Muscle of leg (tissue), 3 donors: ENCODE measurements at regions not wholly inside any gene's neighbourhood (a gene's known extent, or its start where the extent isn't known, plus 50 kb on each side); places are given as distances from the start of the nearest gene placed in this dataset.

ENCODE experiments used
- DNase-seq: peaks from one replicate; pipeline ENCODE4 v3.0.0; 2013
- H3K27ac ChIP-seq: one replicate; pipeline ENCODE4 v1.5.1; 2013; ENCODE audit warnings: mild to moderate bottlenecking, low read length, control low read depth
- H3K27me3 ChIP-seq: one replicate; pipeline ENCODE4 v1.6.1; 2013; ENCODE audit warnings: low read length; ENCODE audit not compliant: control insufficient read depth, insufficient read depth
- H3K36me3 ChIP-seq: one replicate; pipeline ENCODE4 v1.6.1; 2013; ENCODE audit warnings: low read length; ENCODE audit not compliant: control insufficient read depth, insufficient read depth
- H3K4me1 ChIP-seq: one replicate; pipeline ENCODE4 v1.6.1; 2013; ENCODE audit warnings: low read length; ENCODE audit not compliant: control insufficient read depth, insufficient read depth
- H3K4me3 ChIP-seq: one replicate; pipeline ENCODE4 v1.5.1; 2013; ENCODE audit warnings: low read length, control low read depth
- H3K9me3 ChIP-seq: replicated peaks from 2 replicates; pipeline ENCODE4 v1.6.1; 2013; ENCODE audit warnings: low read depth, low read length; ENCODE audit not compliant: control insufficient read depth
- WGBS: methylation state at CpG from one replicate; pipeline ENCODE4 v1.1.5; 2013; ENCODE audit warnings: missing lambda C conversion rate; ENCODE audit not compliant: insufficient coverage; 5-methylcytosine and 5-hydroxymethylcytosine counted together

GRCh38 chr13:55307909-55308308, 1832.8 kb upstream of the PRR20A start:
- H3K27me3 ChIP-seq, result no peaks in the 10 kb centered on the region
- WGBS, result no CpG with 5 or more reads among the region's 3 CpGs

GRCh38 chr13:55341891-55342290, 1798.8 kb upstream of the PRR20A start:
- H3K9me3 ChIP-seq, result no peaks in the 10 kb centered on the region
- DNase-seq, result no peak
- no peaks in the 10 kb centered on the region for H3K4me1 ChIP-seq
- no peak overlapping the region for H3K27ac ChIP-seq
- H3K27me3 ChIP-seq, result no peaks in the 10 kb centered on the region
- no peak overlapping the region for H3K4me3 ChIP-seq
- WGBS, result 93% methylated on average over 3 of the region's 3 CpGs
- H3K36me3 ChIP-seq, result no peaks in the 10 kb centered on the region

More at GRCh38 chr13:55307909-55308308, 1832.8 kb upstream of the PRR20A start:
- DNase-seq, result no peak
- Histone ChIP-seq H3K27ac (no peak overlapping the region), H3K4me1 (no peaks in the 10 kb centered on the region), H3K4me3 (no peak overlapping the region), H3K9me3 (no peaks in the 10 kb centered on the region), H3K36me3 (no peaks in the 10 kb centered on the region)

GRCh38 chr13:55345224-55345623, 1795.5 kb upstream of the PRR20A start:
- H3K27me3 ChIP-seq, result no peaks in the 10 kb centered on the region
- DNase-seq, result no peak
- no peaks in the 10 kb centered on the region for H3K4me1 ChIP-seq
- H3K9me3 ChIP-seq, result no peaks in the 10 kb centered on the region
- no peaks in the 10 kb centered on the region for H3K36me3 ChIP-seq
- WGBS, result no CpG with 5 or more reads among the region's 4 CpGs
- no peak overlapping the region for H3K4me3 ChIP-seq
- H3K27ac ChIP-seq, result no peak overlapping the region

GRCh38 chr13:55347528-55347927, 1793.2 kb upstream of the PRR20A start:
- no peaks in the 10 kb centered on the region for H3K4me1 ChIP-seq
- WGBS, result 90% methylated on average over 3 of the region's 3 CpGs

GRCh38 chr13:55359067-55359466, 1781.7 kb upstream of the PRR20A start:
- H3K9me3 ChIP-seq, result no peaks in the 10 kb centered on the region
- WGBS, result no CpG with 5 or more reads among the region's 1 CpG
- no peaks in the 10 kb centered on the region for H3K36me3 ChIP-seq
- H3K27ac ChIP-seq, result no peak overlapping the region
- no peak for DNase-seq
- no peaks in the 10 kb centered on the region for H3K4me1 ChIP-seq
- H3K4me3 ChIP-seq, result no peak overlapping the region
- H3K27me3 ChIP-seq, result no peaks in the 10 kb centered on the region

More at GRCh38 chr13:55347528-55347927, 1793.2 kb upstream of the PRR20A start:
- Histone ChIP-seq H3K27me3 (no peaks in the 10 kb centered on the region), H3K9me3 (no peaks in the 10 kb centered on the region), H3K4me3 (no peak overlapping the region), H3K27ac (no peak overlapping the region), H3K36me3 (no peaks in the 10 kb centered on the region)
- DNase-seq, result no peak

- DNase-seq, result no peak
- Histone ChIP-seq H3K36me3 (no peaks in the 10 kb centered on the region), H3K9me3 (no peaks in the 10 kb centered on the region), H3K4me1 (no peaks in the 10 kb centered on the region), H3K4me3 (no peak overlapping the region), H3K27me3 (no peaks in the 10 kb centered on the region), H3K27ac (no peak overlapping the region)
These were observed 1779.6 kb upstream of the PRR20A start for GRCh38 chr13:55361141-55361540.

GRCh38 chr13:55366676-55367075, 1774.0 kb upstream of the PRR20A start:
- no peaks in the 10 kb centered on the region for H3K36me3 ChIP-seq
- no peak for DNase-seq
- H3K4me1 ChIP-seq, result no peaks in the 10 kb centered on the region
- H3K4me3 ChIP-seq, result no peak overlapping the region
- H3K27me3 ChIP-seq, result no peaks in the 10 kb centered on the region
- no peaks in the 10 kb centered on the region for H3K9me3 ChIP-seq
- no peak overlapping the region for H3K27ac ChIP-seq
- no CpG with 5 or more reads among the region's 3 CpGs for WGBS

- Histone ChIP-seq H3K4me3 (no peak overlapping the region), H3K9me3 (peaks cover 4% of the 10 kb centered on the region), H3K27me3 (no peaks in the 10 kb centered on the region), H3K36me3 (no peaks in the 10 kb centered on the region), H3K27ac (no peak overlapping the region), H3K4me1 (no peaks in the 10 kb centered on the region)
- no CpG with 5 or more reads among the region's 3 CpGs for WGBS
- DNase-seq, result no peak
These were observed 1746.2 kb upstream of the PRR20A start for GRCh38 chr13:55394470-55394869.

GRCh38 chr13:55402870-55403269, 1737.8 kb upstream of the PRR20A start:
- Histone ChIP-seq H3K36me3 (no peaks in the 10 kb centered on the region), H3K27ac (no peak overlapping the region), H3K4me1 (no peaks in the 10 kb centered on the region), H3K27me3 (no peaks in the 10 kb centered on the region), H3K4me3 (no peak overlapping the region), H3K9me3 (no peaks in the 10 kb centered on the region)
- no CpG with 5 or more reads among the region's 1 CpG for WGBS
- no peak for DNase-seq

- H3K4me1 ChIP-seq, result no peaks in the 10 kb centered on the region
- no peak for DNase-seq
- no peaks in the 10 kb centered on the region for H3K27me3 ChIP-seq
- H3K9me3 ChIP-seq, result no peaks in the 10 kb centered on the region
- H3K36me3 ChIP-seq, result no peaks in the 10 kb centered on the region
- H3K27ac ChIP-seq, result no peak overlapping the region
- no peak overlapping the region for H3K4me3 ChIP-seq
These were observed 1736.7 kb upstream of the PRR20A start for GRCh38 chr13:55403887-55404487.
